ENCODE measurements at regions not wholly inside any gene's neighbourhood (a gene's known extent, or its start where the extent isn't known, plus 50 kb on each side); places are given as distances from the start of the nearest gene placed in this dataset.

DNA sequence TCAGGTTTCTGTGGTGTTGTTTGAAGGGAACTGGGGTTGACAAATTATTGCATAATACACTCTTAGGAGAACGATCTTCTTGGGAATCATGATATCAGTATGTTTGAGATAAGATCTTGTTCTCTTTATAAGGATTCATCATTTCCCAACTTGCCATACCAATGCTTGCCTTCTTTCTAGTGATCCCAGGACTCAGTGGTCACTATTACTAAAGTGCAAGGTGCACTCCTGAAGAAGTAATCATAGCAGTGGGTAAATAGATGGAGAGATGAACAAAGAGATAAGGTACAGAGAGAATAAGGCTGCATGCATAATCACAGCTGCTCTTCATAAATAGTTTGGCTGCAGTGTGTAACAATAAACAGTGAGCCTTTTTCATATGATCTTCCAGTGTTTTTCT, 404.0 kb downstream of the DOK5 start:
- Histone ChIP-seq H3K27me3 (replicated peaks; ENCODE audit: control insufficient read depth, insufficient read depth, low read length) (no peaks in the 10 kb centered on the region), H3K36me3 (ENCODE audit: control insufficient read depth, insufficient read depth, low read length) (no peaks in the 10 kb centered on the region), H3K4me3 (replicated peaks; ENCODE audit: low read depth, low read length) (no peak overlapping the region)
- TF ChIP-seq, protein P1, sequence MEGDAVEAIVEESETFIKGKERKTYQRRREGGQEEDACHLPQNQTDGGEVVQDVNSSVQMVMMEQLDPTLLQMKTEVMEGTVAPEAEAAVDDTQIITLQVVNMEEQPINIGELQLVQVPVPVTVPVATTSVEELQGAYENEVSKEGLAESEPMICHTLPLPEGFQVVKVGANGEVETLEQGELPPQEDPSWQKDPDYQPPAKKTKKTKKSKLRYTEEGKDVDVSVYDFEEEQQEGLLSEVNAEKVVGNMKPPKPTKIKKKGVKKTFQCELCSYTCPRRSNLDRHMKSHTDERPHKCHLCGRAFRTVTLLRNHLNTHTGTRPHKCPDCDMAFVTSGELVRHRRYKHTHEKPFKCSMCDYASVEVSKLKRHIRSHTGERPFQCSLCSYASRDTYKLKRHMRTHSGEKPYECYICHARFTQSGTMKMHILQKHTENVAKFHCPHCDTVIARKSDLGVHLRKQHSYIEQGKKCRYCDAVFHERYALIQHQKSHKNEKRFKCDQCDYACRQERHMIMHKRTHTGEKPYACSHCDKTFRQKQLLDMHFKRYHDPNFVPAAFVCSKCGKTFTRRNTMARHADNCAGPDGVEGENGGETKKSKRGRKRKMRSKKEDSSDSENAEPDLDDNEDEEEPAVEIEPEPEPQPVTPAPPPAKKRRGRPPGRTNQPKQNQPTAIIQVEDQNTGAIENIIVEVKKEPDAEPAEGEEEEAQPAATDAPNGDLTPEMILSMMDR (IDR thresholded peaks at IDR 0.05; ENCODE audit: insufficient read depth, low read length, poor library complexity, severe bottlenecking): no peak
- no peak for DNase-seq (ENCODE audit: extremely low read depth, insufficient read length)

DNA sequence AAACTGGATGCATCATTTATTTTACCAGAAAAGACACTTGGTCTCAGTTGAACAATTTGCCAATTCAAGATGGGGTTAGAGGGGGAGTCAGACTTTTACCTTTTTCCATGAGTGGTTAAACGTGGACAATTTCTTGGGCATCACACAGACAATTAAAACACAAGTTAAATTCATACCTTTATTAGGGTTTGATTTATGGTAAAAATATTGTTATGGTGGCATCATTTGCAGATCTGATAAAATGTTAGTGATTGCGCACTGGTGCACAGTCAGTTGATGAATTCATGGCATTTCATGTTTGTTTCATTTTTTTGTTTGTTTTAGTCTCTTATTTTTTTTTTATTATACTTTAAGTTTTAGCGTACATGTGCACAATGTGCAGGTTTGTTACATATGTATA, 399.9 kb downstream of the DOK5 start:
- DNase-seq (ENCODE audit: extremely low read depth, insufficient read length): no peak
- TF ChIP-seq, protein P1 (IDR thresholded peaks at IDR 0.05; ENCODE audit: insufficient read depth, low read length, poor library complexity, severe bottlenecking): no peak
- H3K36me3 ChIP-seq (ENCODE audit: control insufficient read depth, insufficient read depth, low read length): no peaks in the 10 kb centered on the region
- H3K27me3 ChIP-seq (replicated peaks; ENCODE audit: control insufficient read depth, insufficient read depth, low read length): no peaks in the 10 kb centered on the region
- H3K4me3 ChIP-seq (replicated peaks; ENCODE audit: low read depth, low read length): no peak overlapping the region

DNA sequence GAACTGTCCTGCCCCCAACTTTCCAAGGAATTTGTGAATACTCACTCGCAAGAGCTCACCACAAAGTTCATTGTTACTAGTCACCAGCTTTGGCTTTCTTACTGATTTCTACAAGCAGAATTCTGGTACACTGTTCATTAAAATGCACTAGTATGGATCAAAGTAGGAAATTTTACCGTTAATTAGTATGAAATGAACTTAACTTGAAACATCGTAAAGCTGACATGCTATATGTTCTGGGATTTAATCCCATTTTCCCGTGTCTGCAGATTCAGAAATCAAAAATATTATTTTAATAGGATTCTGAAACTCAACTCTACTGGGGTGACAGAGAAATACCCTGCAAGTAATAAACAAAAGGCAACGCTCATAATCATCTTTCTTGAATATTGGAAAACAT, 399.3 kb downstream of the DOK5 start:
- no peak overlapping the region for H3K4me3 ChIP-seq (replicated peaks; ENCODE audit: low read depth, low read length)
- TF ChIP-seq, protein P1 (IDR thresholded peaks at IDR 0.05; ENCODE audit: insufficient read depth, low read length, poor library complexity, severe bottlenecking): no peak
- DNase-seq (ENCODE audit: extremely low read depth, insufficient read length): no peak
- H3K36me3 ChIP-seq (ENCODE audit: control insufficient read depth, insufficient read depth, low read length): no peaks in the 10 kb centered on the region
- H3K27me3 ChIP-seq (replicated peaks; ENCODE audit: control insufficient read depth, insufficient read depth, low read length): no peaks in the 10 kb centered on the region

DNA sequence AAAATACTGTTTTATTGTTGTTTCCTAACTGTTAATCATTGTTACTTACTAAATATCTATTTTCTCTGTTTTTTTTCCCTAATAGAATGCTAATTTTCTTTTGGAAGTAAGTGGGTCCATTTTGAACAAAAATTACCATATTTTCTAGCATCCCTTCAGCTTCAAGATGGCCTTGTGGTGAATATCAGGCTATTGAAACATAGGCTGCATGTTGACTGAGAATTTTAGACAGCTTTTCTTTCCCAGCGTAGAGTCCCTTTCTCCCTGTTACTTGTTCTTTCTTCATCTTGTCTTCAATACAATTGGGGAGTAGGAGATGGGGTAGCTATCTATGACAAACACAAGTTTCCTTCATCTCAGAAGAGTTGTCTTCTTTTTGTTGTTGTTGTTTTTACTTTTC, 397.0 kb downstream of the DOK5 start:
- no peaks in the 10 kb centered on the region for H3K36me3 ChIP-seq (ENCODE audit: control insufficient read depth, insufficient read depth, low read length)
- no peak for DNase-seq (ENCODE audit: extremely low read depth, insufficient read length)
- H3K4me3 ChIP-seq (replicated peaks; ENCODE audit: low read depth, low read length): no peak overlapping the region
- no peaks in the 10 kb centered on the region for H3K27me3 ChIP-seq (replicated peaks; ENCODE audit: control insufficient read depth, insufficient read depth, low read length)
- TF ChIP-seq, protein P1 (IDR thresholded peaks at IDR 0.05; ENCODE audit: insufficient read depth, low read length, poor library complexity, severe bottlenecking): no peak

DNA sequence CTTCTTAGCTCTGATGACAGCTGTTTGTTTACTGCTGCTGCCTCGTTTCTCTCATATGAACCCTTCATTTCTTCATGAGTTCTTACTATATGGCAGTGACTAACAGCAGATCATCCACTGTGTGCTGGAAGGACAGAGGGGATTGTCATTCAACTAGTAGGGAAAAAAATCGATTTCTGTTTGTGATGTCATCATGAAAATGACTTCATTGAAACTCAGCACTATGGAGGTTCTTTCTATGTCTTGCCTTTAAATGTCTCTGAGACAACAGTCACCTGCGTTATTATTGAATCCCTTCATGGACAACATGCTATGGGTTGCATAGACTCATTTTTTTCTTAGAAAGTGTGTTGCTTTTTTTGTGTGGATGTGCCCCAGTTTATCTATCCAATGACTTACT, 394.4 kb downstream of the DOK5 start:
- Histone ChIP-seq H3K27me3 (replicated peaks; ENCODE audit: control insufficient read depth, insufficient read depth, low read length) (no peaks in the 10 kb centered on the region), H3K4me3 (replicated peaks; ENCODE audit: low read depth, low read length) (no peak overlapping the region), H3K36me3 (ENCODE audit: control insufficient read depth, insufficient read depth, low read length) (no peaks in the 10 kb centered on the region)
- TF ChIP-seq, protein P1 (IDR thresholded peaks at IDR 0.05; ENCODE audit: insufficient read depth, low read length, poor library complexity, severe bottlenecking): no peak
- no peak for DNase-seq (ENCODE audit: extremely low read depth, insufficient read length)

DNA sequence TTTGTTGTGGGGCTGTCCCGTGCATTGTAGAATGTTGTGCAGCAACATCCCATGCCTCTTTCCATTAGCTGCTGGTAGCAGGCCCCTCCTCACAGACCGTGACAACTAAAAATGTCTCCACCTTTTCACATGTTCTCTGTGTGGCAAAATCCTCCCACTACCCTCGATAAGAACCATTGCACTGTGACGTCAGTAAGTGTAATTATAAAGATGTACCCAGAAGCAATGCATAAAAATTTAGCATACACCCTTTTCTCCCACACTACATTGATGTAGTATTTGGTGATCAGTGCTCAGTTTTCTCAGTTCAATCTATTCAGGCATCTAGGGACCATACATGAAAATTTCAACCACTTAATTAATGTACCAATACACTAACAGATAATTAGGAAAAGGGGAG, 389.9 kb downstream of the DOK5 start:
- H3K4me3 ChIP-seq (replicated peaks; ENCODE audit: low read depth, low read length): no peak overlapping the region
- TF ChIP-seq, protein P1 (IDR thresholded peaks at IDR 0.05; ENCODE audit: insufficient read depth, low read length, poor library complexity, severe bottlenecking): no peak
- DNase-seq (ENCODE audit: extremely low read depth, insufficient read length): no peak
- H3K27me3 ChIP-seq (replicated peaks; ENCODE audit: control insufficient read depth, insufficient read depth, low read length): no peaks in the 10 kb centered on the region
- no peaks in the 10 kb centered on the region for H3K36me3 ChIP-seq (ENCODE audit: control insufficient read depth, insufficient read depth, low read length)
